ENCODE measurements at regions not wholly inside any gene's neighbourhood (a gene's known extent, or its start where the extent isn't known, plus 50 kb on each side); places are given as distances from the start of the nearest gene placed in this dataset.
A peak's percentile ranks its signal among the peaks of the same experiment; 100 is the strongest.
"Not testable (repeated sequence)": the region's sequence is repeated elsewhere in the genome, so short reads cannot be mapped to it uniquely, and the experiment has no call there.

GRCh38 chr1:85520826-85521820, 56.2 kb upstream of the DDAH1 start:
- H3K36me3 ChIP-seq (replicated peaks); in situ Hi-C loops (cut with HindIII; ENCODE audit: low pct_ligation_motif_present, low sequenced_read_pairs); H3K27me3 ChIP-seq (replicated peaks); H3K4me3 ChIP-seq (ENCODE audit: low read depth, low read length): not testable (repeated sequence)
- peak; percentile 91 for DNase-seq
- peak overlapping the region; percentile 48 for H3K27ac ChIP-seq

DNA sequence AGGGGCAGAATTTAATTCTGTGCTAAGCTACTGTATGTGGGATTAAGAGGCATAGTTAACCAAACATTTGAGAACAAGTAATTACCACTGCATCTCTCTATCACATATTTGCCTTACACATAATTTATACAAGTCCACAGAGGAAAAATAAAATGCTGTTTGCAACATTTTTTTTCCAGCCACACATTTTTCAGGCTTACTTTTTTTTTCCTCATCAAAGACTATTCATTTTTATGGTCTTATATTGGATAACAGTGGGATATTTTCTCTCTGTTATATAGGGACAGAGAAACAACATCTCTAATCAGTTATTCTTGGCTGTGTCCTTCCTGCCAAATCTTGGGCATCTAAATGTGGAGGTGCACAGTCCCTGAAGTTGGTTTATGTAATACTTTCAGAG, 57.5 kb upstream of the DDAH1 start:
- DNase-seq; H3K27me3 ChIP-seq (replicated peaks); H3K27ac ChIP-seq; H3K36me3 ChIP-seq (replicated peaks); in situ Hi-C loops (cut with HindIII; ENCODE audit: low pct_ligation_motif_present, low sequenced_read_pairs); H3K4me3 ChIP-seq (ENCODE audit: low read depth, low read length): not testable (repeated sequence)

DNA sequence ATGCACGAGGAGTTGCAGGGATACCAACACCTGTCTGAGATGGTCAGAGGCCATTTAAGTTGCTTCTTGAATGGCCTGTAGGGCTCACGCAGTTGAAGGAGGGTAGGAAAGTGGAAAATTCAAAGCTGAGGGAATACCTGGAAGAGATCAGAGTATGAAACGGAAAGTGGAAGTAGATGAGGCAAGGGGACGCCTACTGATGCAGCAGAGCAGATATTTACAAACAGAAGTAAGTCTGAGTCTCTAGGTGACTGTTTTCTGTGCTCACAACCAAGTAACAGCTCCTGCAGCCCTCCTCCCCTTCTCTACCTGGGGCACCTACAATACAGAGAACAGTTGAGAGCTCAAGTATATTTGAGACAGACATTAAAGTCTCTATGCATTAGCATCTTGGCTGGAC, 57.5 kb upstream of the CCN1 start:
- H3K4me3 ChIP-seq (ENCODE audit: low read depth, low read length); in situ Hi-C loops (cut with HindIII; ENCODE audit: low pct_ligation_motif_present, low sequenced_read_pairs); H3K36me3 ChIP-seq (replicated peaks); H3K27ac ChIP-seq; DNase-seq; H3K27me3 ChIP-seq (replicated peaks): not testable (repeated sequence)

DNA sequence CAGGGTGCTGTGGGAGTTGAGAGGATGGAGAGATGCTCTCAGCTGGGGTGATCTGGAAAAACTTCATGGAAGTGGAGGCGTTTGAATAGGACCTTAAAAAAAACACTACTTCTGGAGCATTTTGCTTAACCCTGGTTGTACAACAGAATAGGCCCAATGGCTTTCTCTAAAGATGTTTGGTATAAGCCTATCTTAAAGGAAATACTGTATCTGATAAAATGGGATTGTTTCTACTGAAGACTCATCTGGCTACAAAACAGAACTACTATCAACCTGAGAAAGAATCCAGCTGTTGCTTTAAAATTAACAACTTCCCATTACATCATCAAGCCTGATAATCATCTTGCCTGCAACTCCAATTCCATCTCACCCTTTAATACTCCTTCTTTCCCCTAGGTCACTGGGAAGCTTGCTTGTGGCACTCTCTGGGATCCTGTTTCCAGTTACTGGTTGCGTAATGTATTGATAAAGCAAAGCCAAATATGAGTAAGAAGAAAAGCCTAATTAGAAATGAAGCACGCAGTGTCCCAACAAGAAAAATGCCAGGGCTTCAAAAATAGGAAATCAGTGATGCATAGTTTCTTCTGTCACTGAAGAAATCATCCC, 56.2 kb upstream of the CCN1 start:
- H3K4me3 ChIP-seq (ENCODE audit: low read depth, low read length); DNase-seq; in situ Hi-C loops (cut with HindIII; ENCODE audit: low pct_ligation_motif_present, low sequenced_read_pairs); H3K36me3 ChIP-seq (replicated peaks); H3K27ac ChIP-seq; H3K27me3 ChIP-seq (replicated peaks): not testable (repeated sequence)

DNA sequence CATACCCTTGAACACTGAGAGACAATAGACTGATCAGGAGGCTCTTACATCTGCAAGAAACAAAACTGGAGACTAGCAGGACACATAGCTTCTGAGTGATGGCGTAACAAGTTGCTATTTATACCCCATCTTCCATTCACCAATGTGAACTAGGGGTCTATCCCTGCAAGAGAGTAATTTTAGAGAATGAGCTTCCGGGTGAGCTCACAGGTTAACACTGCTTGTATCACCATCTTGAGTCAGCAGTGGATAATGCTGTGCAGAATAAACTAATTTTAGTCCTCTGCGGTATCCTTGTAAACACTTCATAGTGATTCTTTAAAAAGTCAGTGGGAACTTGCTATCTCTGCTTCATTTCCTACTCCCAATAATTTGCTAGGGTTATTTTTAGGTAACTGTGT, 55.0 kb upstream of the CCN1 start:
- H3K36me3 ChIP-seq (replicated peaks); in situ Hi-C loops (cut with HindIII; ENCODE audit: low pct_ligation_motif_present, low sequenced_read_pairs); H3K4me3 ChIP-seq (ENCODE audit: low read depth, low read length); H3K27me3 ChIP-seq (replicated peaks): not testable (repeated sequence)
- DNase-seq, result peak; percentile 61
- peak overlapping the region; percentile 72 for H3K27ac ChIP-seq

GRCh38 chr1:85526216-85526615, 54.3 kb upstream of the CCN1 start:
- H3K27me3 ChIP-seq (replicated peaks); in situ Hi-C loops (cut with HindIII; ENCODE audit: low pct_ligation_motif_present, low sequenced_read_pairs); H3K36me3 ChIP-seq (replicated peaks); DNase-seq; H3K4me3 ChIP-seq (ENCODE audit: low read depth, low read length): not testable (repeated sequence)
- H3K27ac ChIP-seq, result peak overlapping the region; percentile 72

GRCh38 chr1:85527145-85527544, 53.4 kb upstream of the CCN1 start:
- H3K27me3 ChIP-seq (replicated peaks); H3K4me3 ChIP-seq (ENCODE audit: low read depth, low read length); in situ Hi-C loops (cut with HindIII; ENCODE audit: low pct_ligation_motif_present, low sequenced_read_pairs); H3K36me3 ChIP-seq (replicated peaks): not testable (repeated sequence)
- peak overlapping the region; percentile 54 for H3K27ac ChIP-seq
- peak; percentile 92 for DNase-seq
